ENCODE measurements at regions not wholly inside any gene's neighbourhood (a gene's known extent, or its start where the extent isn't known, plus 50 kb on each side); places are given as distances from the start of the nearest gene placed in this dataset.

DNA sequence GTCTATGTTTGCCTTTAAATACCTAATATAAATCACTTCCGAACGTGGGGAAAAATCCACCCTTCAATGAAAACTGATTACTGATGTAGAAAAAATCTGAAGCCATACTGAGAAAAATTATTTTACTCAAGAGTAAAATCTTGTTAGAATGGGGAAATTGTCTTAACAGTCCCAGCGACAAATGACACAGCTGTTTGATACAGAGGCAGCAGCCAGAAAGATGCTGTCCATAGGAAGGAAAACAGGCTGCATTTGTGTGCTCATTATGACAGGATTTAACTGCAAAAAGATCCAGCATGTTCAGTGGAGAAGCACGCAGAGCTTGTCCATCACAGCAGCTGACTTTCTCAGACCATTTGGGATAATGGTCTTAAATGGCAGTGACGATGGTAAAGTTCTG, 443.0 kb downstream of the TFAP2B start:
- H3K36me3 ChIP-seq, result no peaks in the 10 kb centered on the region
- TF ChIP-seq, protein P1, sequence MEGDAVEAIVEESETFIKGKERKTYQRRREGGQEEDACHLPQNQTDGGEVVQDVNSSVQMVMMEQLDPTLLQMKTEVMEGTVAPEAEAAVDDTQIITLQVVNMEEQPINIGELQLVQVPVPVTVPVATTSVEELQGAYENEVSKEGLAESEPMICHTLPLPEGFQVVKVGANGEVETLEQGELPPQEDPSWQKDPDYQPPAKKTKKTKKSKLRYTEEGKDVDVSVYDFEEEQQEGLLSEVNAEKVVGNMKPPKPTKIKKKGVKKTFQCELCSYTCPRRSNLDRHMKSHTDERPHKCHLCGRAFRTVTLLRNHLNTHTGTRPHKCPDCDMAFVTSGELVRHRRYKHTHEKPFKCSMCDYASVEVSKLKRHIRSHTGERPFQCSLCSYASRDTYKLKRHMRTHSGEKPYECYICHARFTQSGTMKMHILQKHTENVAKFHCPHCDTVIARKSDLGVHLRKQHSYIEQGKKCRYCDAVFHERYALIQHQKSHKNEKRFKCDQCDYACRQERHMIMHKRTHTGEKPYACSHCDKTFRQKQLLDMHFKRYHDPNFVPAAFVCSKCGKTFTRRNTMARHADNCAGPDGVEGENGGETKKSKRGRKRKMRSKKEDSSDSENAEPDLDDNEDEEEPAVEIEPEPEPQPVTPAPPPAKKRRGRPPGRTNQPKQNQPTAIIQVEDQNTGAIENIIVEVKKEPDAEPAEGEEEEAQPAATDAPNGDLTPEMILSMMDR (IDR thresholded peaks at IDR 0.05), result no peak
- TF ChIP-seq POLR2A (IDR thresholded peaks at IDR 0.05), result no peak
- H3K4me1 ChIP-seq, result no peaks in the 10 kb centered on the region
- H3K27me3 ChIP-seq, result no peaks in the 10 kb centered on the region
- H3K9me3 ChIP-seq, result no peaks in the 10 kb centered on the region
- H3K4me3 ChIP-seq, result no peak overlapping the region
- 66 to 89% methylated on average over 5 of the region's 5 CpGs for WGBS, 2 donors
- no peak overlapping the region for H3K27ac ChIP-seq
- DNase-seq, result no peak
- intact Hi-C loops (cut with DNase I), result no loop called here

DNA sequence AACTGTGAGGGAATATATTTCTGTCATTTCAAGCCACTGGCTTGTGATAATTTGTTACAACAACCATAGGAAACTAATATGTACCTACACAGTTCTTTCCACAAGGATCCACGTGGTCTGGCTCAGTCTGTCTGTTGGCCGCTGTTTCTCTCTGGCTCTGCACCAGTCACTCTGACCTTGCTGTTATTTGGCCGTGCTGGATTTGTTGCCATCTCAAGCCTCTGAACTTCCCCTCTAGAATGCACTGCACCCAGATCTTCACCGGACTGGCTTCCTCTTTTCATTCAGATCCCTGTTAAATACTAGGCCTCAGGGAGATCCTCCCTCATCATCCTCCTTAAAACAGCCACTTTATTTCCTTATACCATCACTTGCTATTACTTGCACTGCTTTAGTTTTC, 446.8 kb downstream of the TFAP2B start:
- Histone ChIP-seq H3K36me3 (no peaks in the 10 kb centered on the region), H3K4me1 (no peaks in the 10 kb centered on the region), H3K4me3 (no peak overlapping the region), H3K27ac (no peak overlapping the region), H3K9me3 (no peaks in the 10 kb centered on the region), H3K27me3 (no peaks in the 10 kb centered on the region)
- no peak for DNase-seq
- 53 to 58% methylated on average over 3 of the region's 4 CpGs for WGBS, 2 donors
- intact Hi-C loops (cut with DNase I), result no loop called here
- TF ChIP-seq, protein P1 (IDR thresholded peaks at IDR 0.05), result no peak
- TF ChIP-seq POLR2A (IDR thresholded peaks at IDR 0.05), result no peak

DNA sequence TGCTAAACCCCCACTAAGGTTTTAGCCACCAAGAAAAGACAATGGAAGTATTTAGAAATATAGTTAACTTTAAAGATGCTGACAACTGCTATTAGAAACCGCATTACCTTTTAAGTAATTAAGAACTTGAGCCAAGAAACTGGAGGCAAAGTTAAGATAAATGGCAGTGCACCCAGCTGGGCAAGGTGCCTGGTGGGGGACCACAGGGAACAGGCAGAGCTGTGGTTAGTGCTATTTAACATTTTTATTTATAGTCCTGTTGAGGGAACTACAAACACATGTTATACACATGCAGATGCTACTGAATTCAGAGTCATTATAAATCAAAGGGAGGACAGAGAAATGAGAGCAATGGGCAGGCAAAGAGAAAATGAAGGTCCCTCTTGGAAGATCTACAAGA, 447.9 kb downstream of the TFAP2B start:
- no peak for TF ChIP-seq POLR2A (IDR thresholded peaks at IDR 0.05)
- TF ChIP-seq, protein P1 (IDR thresholded peaks at IDR 0.05), result no peak
- intact Hi-C loops (cut with DNase I), result no loop called here
- no peak overlapping the region for H3K27ac ChIP-seq
- no peaks in the 10 kb centered on the region for H3K27me3 ChIP-seq
- H3K9me3 ChIP-seq, result no peaks in the 10 kb centered on the region
- H3K36me3 ChIP-seq, result no peaks in the 10 kb centered on the region
- H3K4me1 ChIP-seq, result no peaks in the 10 kb centered on the region
- 32 to 57% methylated on average over 1 of the region's 1 CpG for WGBS, 2 donors
- DNase-seq, result no peak
- no peak overlapping the region for H3K4me3 ChIP-seq

DNA sequence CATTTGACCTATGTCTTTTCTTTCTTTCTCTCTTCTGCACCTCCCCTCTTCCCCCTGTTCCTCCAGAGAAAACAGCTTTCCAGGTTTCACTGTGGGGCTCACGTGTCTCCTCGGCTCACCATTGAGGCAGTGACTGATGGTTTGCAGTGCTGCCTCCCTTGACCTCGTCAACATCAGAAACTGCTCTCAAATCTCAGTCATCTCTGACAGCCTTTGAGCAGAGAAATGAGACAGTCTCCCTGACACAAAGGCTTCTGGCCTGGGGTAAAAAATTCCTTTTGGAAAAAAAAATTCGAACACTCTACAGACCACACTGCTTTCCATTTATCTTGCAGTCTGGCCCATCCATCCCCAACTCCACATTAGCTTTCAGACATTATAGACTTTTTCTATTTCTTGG, 450.0 kb downstream of the TFAP2B start:
- H3K36me3 ChIP-seq, result no peaks in the 10 kb centered on the region
- H3K4me3 ChIP-seq, result no peak overlapping the region
- intact Hi-C loops (cut with DNase I), result no loop called here
- no peak overlapping the region for H3K27ac ChIP-seq
- no peaks in the 10 kb centered on the region for H3K9me3 ChIP-seq
- peaks cover 0 to 7% (median 0%) of the 10 kb centered on the region in 3 donors for H3K4me1 ChIP-seq
- 50 to 62% methylated on average over 4 of the region's 4 CpGs for WGBS, 2 donors
- H3K27me3 ChIP-seq, result no peaks in the 10 kb centered on the region
- no peak for DNase-seq
- TF ChIP-seq, protein P1 (IDR thresholded peaks at IDR 0.05), result no peak
- no peak for TF ChIP-seq POLR2A (IDR thresholded peaks at IDR 0.05)

DNA sequence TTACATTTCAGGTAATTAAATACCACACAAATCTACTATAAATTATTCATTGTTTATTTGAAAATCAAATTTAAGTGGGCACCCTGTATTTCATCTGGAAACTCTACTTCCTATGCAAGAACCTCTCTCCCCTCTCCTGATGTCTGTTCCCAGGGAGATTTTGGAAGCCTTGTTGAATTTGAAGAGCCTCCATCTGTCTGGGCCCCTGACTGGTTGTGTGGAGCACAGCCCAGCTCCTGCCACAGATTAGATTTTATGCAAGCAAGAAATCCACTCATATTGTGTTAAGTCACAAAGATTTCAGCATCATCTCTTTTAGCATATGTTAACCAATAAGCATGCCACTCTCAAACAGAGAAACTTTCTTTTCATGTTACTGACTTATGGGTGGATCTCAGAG, 451.2 kb downstream of the TFAP2B start:
- peaks cover 0 to 8% (median 0%) of the 10 kb centered on the region in 3 donors for H3K4me1 ChIP-seq
- no peaks in the 10 kb centered on the region for H3K27me3 ChIP-seq
- DNase-seq, result no peak
- no peaks in the 10 kb centered on the region for H3K9me3 ChIP-seq
- H3K4me3 ChIP-seq, result no peak overlapping the region
- no peaks in the 10 kb centered on the region for H3K36me3 ChIP-seq
- intact Hi-C loops (cut with DNase I), result no loop called here
- TF ChIP-seq, protein P1 (IDR thresholded peaks at IDR 0.05), result no peak
- no peak for TF ChIP-seq POLR2A (IDR thresholded peaks at IDR 0.05)
- no peak overlapping the region for H3K27ac ChIP-seq

Data from esophagus squamous epithelium (tissue), 5 donors.